ENCODE measurements at regions not wholly inside any gene's neighbourhood (a gene's known extent, or its start where the extent isn't known, plus 50 kb on each side); places are given as distances from the start of the nearest gene placed in this dataset.

DNA sequence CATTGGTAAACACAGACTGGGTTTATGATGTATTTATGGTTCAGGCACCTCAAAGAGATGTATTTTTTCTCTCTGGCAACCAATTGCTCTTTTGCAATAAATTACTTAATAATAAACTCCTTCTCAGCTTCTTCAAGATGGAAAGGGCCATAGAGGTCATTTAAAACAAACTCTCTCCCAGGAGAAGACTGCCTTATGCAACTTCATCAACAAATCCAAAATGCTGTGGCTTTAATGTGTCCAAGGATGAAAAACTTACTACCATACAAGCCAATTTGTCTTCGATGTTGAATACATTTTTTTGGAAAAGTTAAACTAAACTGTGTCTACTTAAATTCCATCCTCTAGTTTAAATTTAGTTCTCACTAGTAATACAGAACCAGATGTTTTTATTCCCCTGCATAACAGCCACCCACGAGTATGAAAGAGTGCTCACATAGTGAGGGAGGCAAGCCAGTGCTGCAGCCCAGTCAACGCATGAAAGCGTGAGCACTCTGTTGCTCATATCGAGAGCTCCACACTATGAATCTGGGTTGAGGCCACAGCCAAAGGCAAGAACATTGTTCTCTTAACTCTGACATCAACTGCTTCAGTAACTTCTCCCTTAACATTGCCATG, 761.3 kb upstream of the GRM7 start:
- no peak overlapping the region for H2BK12ac ChIP-seq (ENCODE audit: low read length)
- H3K4ac ChIP-seq (ENCODE audit: low read length) = no peak overlapping the region
- no peak overlapping the region for H2BK120ac ChIP-seq (ENCODE audit: low read depth, low read length)
- WGBS, 2 donors (ENCODE audit: extremely low coverage in 2 of 2, insufficient read length in 2 of 2, insufficient replicate concordance in 1 of 2) = no CpG with 5 or more reads among the region's 5 CpGs
- H2BK15ac ChIP-seq (ENCODE audit: low read length) = no peak overlapping the region
- no peak overlapping the region for H3K4me2 ChIP-seq (ENCODE audit: insufficient read depth, low read length, poor library complexity, severe bottlenecking)
- H2AFZ ChIP-seq (ENCODE audit: low read length) = no peak overlapping the region
- no peaks in the 10 kb centered on the region for H3K79me1 ChIP-seq (ENCODE audit: low read depth, low read length)
- H3K9me3 ChIP-seq (replicated peaks in 1 of 2; ENCODE audit: control insufficient read depth in 2 of 2, insufficient read depth in 1 of 2, low read depth in 1 of 2, low read length in 2 of 2) = no peaks in the 10 kb centered on the region
- H3K27me3 ChIP-seq (ENCODE audit: control insufficient read depth in 3 of 3, insufficient read depth in 3 of 3, low read depth in 1 of 3, low read length in 3 of 3) = no peaks in the 10 kb centered on the region
- H3K14ac ChIP-seq (ENCODE audit: low read length) = no peak overlapping the region
- H3K18ac ChIP-seq (ENCODE audit: low read length) = no peak overlapping the region
- H3K9ac ChIP-seq (ENCODE audit: low read depth, low read length, poor library complexity) = no peak overlapping the region
- H4K91ac ChIP-seq (ENCODE audit: low read depth, low read length, poor library complexity) = no peak overlapping the region
- H3K23ac ChIP-seq (ENCODE audit: low read depth, low read length, poor library complexity) = no peak overlapping the region
- no peaks in the 10 kb centered on the region for H3K36me3 ChIP-seq (replicated peaks in 1 of 2; ENCODE audit: control insufficient read depth in 2 of 2, insufficient read depth in 2 of 2, low read length in 2 of 2)
- no peak overlapping the region for H4K8ac ChIP-seq (ENCODE audit: low read depth, low read length)
- H3K4me1 ChIP-seq (ENCODE audit: control insufficient read depth in 2 of 2, insufficient read depth in 1 of 2, low read depth in 1 of 2, low read length in 2 of 2) = no peaks in the 10 kb centered on the region
- no peak overlapping the region for H2AK5ac ChIP-seq (ENCODE audit: low read depth, low read length)
- no peak overlapping the region for H3K27ac ChIP-seq (replicated peaks; ENCODE audit: low read length)
- H2BK5ac ChIP-seq (ENCODE audit: low read length) = no peak overlapping the region
- no peak for DNase-seq (ENCODE audit: low spot score)
- H3K4me3 ChIP-seq (ENCODE audit: low read length in 2 of 2) = no peak overlapping the region

DNA sequence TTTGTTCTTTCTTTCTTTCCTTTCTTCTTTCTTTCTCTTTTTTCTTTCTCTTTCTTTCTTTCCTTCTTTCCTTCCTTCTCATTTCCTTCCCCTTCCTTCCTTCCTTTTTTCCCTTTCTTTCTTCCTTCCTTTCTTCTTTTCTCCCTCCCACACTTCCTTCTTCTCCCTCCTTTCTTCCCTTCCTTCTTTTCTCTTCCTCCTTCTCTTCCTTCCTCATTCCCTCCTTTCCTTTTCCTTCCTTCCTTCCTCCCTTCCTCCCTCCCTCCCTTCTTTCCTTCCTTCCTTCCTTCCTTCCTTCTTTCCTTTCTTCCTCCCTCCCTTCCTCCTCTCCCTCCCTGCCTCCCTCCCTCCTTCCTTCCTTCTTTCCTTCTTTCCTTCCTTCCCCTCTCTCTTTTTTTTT, 755.7 kb upstream of the GRM7 start:
- Histone ChIP-seq H2BK12ac (ENCODE audit: low read length) (no peak overlapping the region), H3K4me3 (ENCODE audit: low read length in 2 of 2) (no peak overlapping the region), H2AK5ac (ENCODE audit: low read depth, low read length) (no peak overlapping the region), H2BK15ac (ENCODE audit: low read length) (no peak overlapping the region), H4K91ac (ENCODE audit: low read depth, low read length, poor library complexity) (no peak overlapping the region), H3K9ac (ENCODE audit: low read depth, low read length, poor library complexity) (no peak overlapping the region), H2BK120ac (ENCODE audit: low read depth, low read length) (no peak overlapping the region), H3K4me1 (ENCODE audit: control insufficient read depth in 2 of 2, insufficient read depth in 1 of 2, low read depth in 1 of 2, low read length in 2 of 2) (no peaks in the 10 kb centered on the region), H3K14ac (ENCODE audit: low read length) (no peak overlapping the region), H3K27me3 (ENCODE audit: control insufficient read depth in 3 of 3, insufficient read depth in 3 of 3, low read depth in 1 of 3, low read length in 3 of 3) (no peaks in the 10 kb centered on the region), H2AFZ (ENCODE audit: low read length) (no peak overlapping the region), H3K79me1 (ENCODE audit: low read depth, low read length) (no peaks in the 10 kb centered on the region), H4K8ac (ENCODE audit: low read depth, low read length) (no peak overlapping the region), H3K36me3 (replicated peaks in 1 of 2; ENCODE audit: control insufficient read depth in 2 of 2, insufficient read depth in 2 of 2, low read length in 2 of 2) (no peaks in the 10 kb centered on the region), H3K27ac (replicated peaks; ENCODE audit: low read length) (no peak overlapping the region), H3K18ac (ENCODE audit: low read length) (no peak overlapping the region), H2BK5ac (ENCODE audit: low read length) (no peak overlapping the region), H3K4me2 (ENCODE audit: insufficient read depth, low read length, poor library complexity, severe bottlenecking) (no peak overlapping the region), H3K4ac (ENCODE audit: low read length) (no peak overlapping the region), H3K9me3 (replicated peaks in 1 of 2; ENCODE audit: control insufficient read depth in 2 of 2, insufficient read depth in 1 of 2, low read depth in 1 of 2, low read length in 2 of 2) (no peaks in the 10 kb centered on the region), H3K23ac (ENCODE audit: low read depth, low read length, poor library complexity) (no peak overlapping the region)
- DNase-seq (ENCODE audit: low spot score) = no peak

DNA sequence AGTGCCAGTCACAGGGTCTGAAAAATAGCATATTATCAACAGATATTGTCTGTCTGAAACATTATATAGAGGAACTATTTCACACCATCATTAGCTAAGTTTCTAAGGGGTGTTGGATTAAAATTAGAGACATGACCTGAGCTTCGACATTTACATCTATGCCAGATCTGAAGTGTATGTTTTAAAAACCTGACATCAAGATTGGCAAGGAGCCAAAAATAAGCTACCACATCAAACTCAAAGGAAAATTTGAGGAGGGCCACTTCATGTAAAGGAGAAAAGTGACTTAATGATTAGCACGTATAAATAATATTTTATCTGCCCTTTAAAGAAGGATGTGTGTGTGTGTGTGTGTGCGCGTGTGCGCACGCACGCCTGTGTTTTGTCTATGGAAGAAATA, 752.0 kb upstream of the GRM7 start:
- no peak overlapping the region for H3K4me2 ChIP-seq (ENCODE audit: insufficient read depth, low read length, poor library complexity, severe bottlenecking)
- H4K91ac ChIP-seq (ENCODE audit: low read depth, low read length, poor library complexity) = no peak overlapping the region
- H3K79me1 ChIP-seq (ENCODE audit: low read depth, low read length) = no peaks in the 10 kb centered on the region
- H3K18ac ChIP-seq (ENCODE audit: low read length) = no peak overlapping the region
- no peak overlapping the region for H3K4me3 ChIP-seq (ENCODE audit: low read length in 2 of 2)
- no peak overlapping the region for H2BK5ac ChIP-seq (ENCODE audit: low read length)
- DNase-seq (ENCODE audit: low spot score) = no peak
- no peaks in the 10 kb centered on the region for H3K27me3 ChIP-seq (ENCODE audit: control insufficient read depth in 3 of 3, insufficient read depth in 3 of 3, low read depth in 1 of 3, low read length in 3 of 3)
- no peaks in the 10 kb centered on the region for H3K9me3 ChIP-seq (replicated peaks in 1 of 2; ENCODE audit: control insufficient read depth in 2 of 2, insufficient read depth in 1 of 2, low read depth in 1 of 2, low read length in 2 of 2)
- H2BK15ac ChIP-seq (ENCODE audit: low read length) = no peak overlapping the region
- no peaks in the 10 kb centered on the region for H3K36me3 ChIP-seq (replicated peaks in 1 of 2; ENCODE audit: control insufficient read depth in 2 of 2, insufficient read depth in 2 of 2, low read length in 2 of 2)
- no peak overlapping the region for H2AFZ ChIP-seq (ENCODE audit: low read length)
- H2BK120ac ChIP-seq (ENCODE audit: low read depth, low read length) = no peak overlapping the region
- H3K27ac ChIP-seq (replicated peaks; ENCODE audit: low read length) = no peak overlapping the region
- H3K23ac ChIP-seq (ENCODE audit: low read depth, low read length, poor library complexity) = no peak overlapping the region
- no peak overlapping the region for H2BK12ac ChIP-seq (ENCODE audit: low read length)
- H4K8ac ChIP-seq (ENCODE audit: low read depth, low read length) = no peak overlapping the region
- no peak overlapping the region for H3K9ac ChIP-seq (ENCODE audit: low read depth, low read length, poor library complexity)
- H3K14ac ChIP-seq (ENCODE audit: low read length) = no peak overlapping the region
- H2AK5ac ChIP-seq (ENCODE audit: low read depth, low read length) = no peak overlapping the region
- no CpG with 5 or more reads among the region's 7 CpGs for WGBS, 2 donors (ENCODE audit: extremely low coverage in 2 of 2, insufficient read length in 2 of 2, insufficient replicate concordance in 1 of 2)
- H3K4me1 ChIP-seq (ENCODE audit: control insufficient read depth in 2 of 2, insufficient read depth in 1 of 2, low read depth in 1 of 2, low read length in 2 of 2) = no peaks in the 10 kb centered on the region
- H3K4ac ChIP-seq (ENCODE audit: low read length) = no peak overlapping the region

DNA sequence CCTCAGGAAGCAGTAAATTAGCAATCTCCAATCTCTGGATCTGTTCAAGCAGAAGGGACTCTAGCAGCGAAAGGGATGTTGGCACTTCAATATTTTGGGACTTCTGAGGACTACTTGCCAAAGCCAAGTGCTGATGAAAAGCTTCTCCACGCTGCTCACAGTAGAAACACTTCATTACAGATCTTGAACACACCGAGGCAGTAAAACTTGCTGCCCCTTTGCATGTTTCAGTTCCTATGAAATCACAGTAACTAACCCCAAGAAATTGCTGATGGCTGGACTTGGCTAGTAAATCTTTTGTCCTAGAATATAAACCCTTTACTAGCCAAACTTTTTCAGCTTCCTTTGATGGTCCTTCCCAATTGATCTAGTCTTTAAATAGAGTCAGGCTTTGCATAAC, 750.5 kb upstream of the GRM7 start:
- no peaks in the 10 kb centered on the region for H3K27me3 ChIP-seq (ENCODE audit: control insufficient read depth in 3 of 3, insufficient read depth in 3 of 3, low read depth in 1 of 3, low read length in 3 of 3)
- H3K4ac ChIP-seq (ENCODE audit: low read length) = no peak overlapping the region
- no peak overlapping the region for H3K4me2 ChIP-seq (ENCODE audit: insufficient read depth, low read length, poor library complexity, severe bottlenecking)
- no peaks in the 10 kb centered on the region for H3K36me3 ChIP-seq (replicated peaks in 1 of 2; ENCODE audit: control insufficient read depth in 2 of 2, insufficient read depth in 2 of 2, low read length in 2 of 2)
- no peak overlapping the region for H3K9ac ChIP-seq (ENCODE audit: low read depth, low read length, poor library complexity)
- no peak overlapping the region for H3K18ac ChIP-seq (ENCODE audit: low read length)
- no peak overlapping the region for H2AK5ac ChIP-seq (ENCODE audit: low read depth, low read length)
- no peak overlapping the region for H2AFZ ChIP-seq (ENCODE audit: low read length)
- H3K9me3 ChIP-seq (replicated peaks in 1 of 2; ENCODE audit: control insufficient read depth in 2 of 2, insufficient read depth in 1 of 2, low read depth in 1 of 2, low read length in 2 of 2) = no peaks in the 10 kb centered on the region
- no peaks in the 10 kb centered on the region for H3K4me1 ChIP-seq (ENCODE audit: control insufficient read depth in 2 of 2, insufficient read depth in 1 of 2, low read depth in 1 of 2, low read length in 2 of 2)
- no peak for DNase-seq (ENCODE audit: low spot score)
- no CpG with 5 or more reads among the region's 3 CpGs for WGBS, 2 donors (ENCODE audit: extremely low coverage in 2 of 2, insufficient read length in 2 of 2, insufficient replicate concordance in 1 of 2)
- no peak overlapping the region for H4K8ac ChIP-seq (ENCODE audit: low read depth, low read length)
- H3K4me3 ChIP-seq (ENCODE audit: low read length in 2 of 2) = no peak overlapping the region
- no peak overlapping the region for H2BK120ac ChIP-seq (ENCODE audit: low read depth, low read length)
- H3K79me1 ChIP-seq (ENCODE audit: low read depth, low read length) = no peaks in the 10 kb centered on the region
- H3K23ac ChIP-seq (ENCODE audit: low read depth, low read length, poor library complexity) = no peak overlapping the region
- H2BK12ac ChIP-seq (ENCODE audit: low read length) = no peak overlapping the region
- no peak overlapping the region for H3K27ac ChIP-seq (replicated peaks; ENCODE audit: low read length)
- no peak overlapping the region for H4K91ac ChIP-seq (ENCODE audit: low read depth, low read length, poor library complexity)
- no peak overlapping the region for H2BK15ac ChIP-seq (ENCODE audit: low read length)
- no peak overlapping the region for H2BK5ac ChIP-seq (ENCODE audit: low read length)
- H3K14ac ChIP-seq (ENCODE audit: low read length) = no peak overlapping the region
